Activated CD4-positive, alpha-beta T cell treated with anti-CD3 and anti-CD28 coated beads, Interleukin-2, amount 50 U/mL, for 4 hours (primary cell): ENCODE measurements at regions not wholly inside any gene's neighbourhood (a gene's known extent, or its start where the extent isn't known, plus 50 kb on each side); places are given as distances from the start of the nearest gene placed in this dataset.
"Not testable (repeated sequence)": the region's sequence is repeated elsewhere in the genome, so short reads cannot be mapped to it uniquely, and the experiment has no call there.

Experiments
- DNase-seq, 2 experiments: peaks; one replicate each; pipeline ENCODE4 v3.0.0-alpha.2; 2020

DNA sequence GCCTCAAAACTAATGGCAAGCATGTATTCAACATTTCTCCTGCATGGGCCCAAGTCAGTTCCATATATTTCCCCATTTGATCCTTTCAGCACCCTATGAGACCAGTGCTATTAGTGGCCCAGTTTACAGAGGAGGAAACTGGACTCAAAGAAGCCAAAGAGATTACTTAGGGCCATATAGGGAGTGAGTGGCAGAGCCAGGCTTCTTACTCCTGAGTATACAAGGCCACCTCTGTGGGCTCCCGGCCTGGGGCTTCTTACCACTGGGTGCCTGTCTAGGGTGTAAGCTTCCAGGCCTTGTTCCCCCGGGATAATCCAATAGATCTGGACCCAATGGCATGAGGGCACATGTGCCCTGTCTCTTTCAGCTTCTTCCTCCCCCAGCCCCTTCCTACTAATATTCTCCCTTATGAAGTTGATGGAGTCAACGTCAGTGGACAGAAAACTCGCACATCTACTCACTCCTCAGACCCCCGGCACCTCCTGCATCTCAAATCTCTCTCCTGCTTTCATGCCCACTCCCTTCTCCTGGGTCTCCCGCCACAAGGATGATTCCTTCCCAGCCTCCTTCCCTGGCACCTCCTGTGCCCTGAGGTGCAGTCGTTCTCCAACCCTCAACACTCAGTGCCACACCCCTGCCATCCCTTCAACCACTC lies 222.6 kb downstream of the ANAPC1 start:
- DNase-seq = no peak

DNA sequence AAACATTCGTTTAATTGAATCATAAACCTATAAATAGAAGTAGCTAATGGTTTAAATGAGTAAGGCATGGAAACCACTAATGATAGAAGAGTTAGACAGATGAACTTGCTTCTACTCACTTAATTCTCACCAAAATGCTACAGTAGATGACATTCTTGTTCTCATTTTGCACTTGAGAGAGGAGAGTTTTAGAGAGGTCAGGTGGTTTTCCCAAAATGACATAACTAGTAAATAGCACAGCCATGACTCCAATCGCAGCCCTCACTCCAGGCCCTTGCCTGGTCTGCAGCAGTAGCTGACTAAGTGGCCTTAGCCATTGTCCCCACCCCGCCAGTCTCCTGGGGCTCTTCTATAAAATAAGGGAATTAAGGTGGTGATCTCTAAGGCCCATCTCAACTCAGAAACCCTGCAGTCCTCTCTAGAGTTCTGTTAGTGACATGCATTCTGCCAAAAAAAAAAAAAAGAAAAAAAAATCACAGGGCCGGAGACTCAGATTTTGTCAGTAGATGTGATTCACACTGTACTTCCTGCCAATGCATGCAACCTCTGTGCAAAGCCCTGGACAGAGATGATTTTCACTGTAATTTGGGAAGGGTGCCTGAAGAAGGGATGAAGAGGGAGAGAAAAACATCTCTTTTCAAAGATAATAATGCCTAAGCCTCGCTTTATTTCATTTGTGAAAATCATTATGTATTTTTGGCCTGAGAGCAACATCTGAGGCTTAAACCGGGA lies 221.8 kb downstream of the ANAPC1 start:
- no peak for DNase-seq

GRCh38 chr2:111662771-111663470 lies 221.1 kb downstream of the ANAPC1 start:
- DNase-seq = no peak

GRCh38 chr2:111663471-111664274 lies 220.3 kb downstream of the ANAPC1 start:
- no peak for DNase-seq

DNA sequence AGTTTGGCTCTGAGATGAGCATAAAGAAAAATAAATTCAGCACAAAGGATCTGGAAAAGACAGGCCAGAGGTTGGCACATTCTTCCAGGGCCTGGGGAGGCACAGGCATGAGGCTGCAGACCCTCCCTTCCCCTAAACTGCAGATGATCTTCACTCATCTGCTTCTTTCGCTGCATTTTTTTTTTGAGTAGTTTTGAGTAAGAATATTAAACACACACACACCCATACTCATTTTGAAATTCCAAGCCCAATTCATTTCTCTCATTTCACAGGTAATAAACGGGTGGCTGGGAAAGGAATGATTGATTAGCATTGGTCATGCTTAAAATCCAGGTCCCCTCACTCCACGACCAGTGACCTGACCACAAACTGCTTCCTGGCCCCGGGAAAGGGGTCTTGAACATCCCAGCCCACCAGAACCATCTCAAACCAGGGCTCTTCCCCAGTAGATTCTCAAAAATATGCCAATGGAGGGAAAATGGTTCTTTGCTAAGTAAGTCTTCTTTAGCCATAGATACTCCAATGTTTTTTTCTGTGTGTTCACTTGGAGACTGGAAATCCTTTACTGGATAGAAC lies 219.6 kb downstream of the ANAPC1 start:
- DNase-seq = no peak

GRCh38 chr2:111665011-111665410 lies 219.0 kb downstream of the ANAPC1 start:
- DNase-seq = no peak

DNA sequence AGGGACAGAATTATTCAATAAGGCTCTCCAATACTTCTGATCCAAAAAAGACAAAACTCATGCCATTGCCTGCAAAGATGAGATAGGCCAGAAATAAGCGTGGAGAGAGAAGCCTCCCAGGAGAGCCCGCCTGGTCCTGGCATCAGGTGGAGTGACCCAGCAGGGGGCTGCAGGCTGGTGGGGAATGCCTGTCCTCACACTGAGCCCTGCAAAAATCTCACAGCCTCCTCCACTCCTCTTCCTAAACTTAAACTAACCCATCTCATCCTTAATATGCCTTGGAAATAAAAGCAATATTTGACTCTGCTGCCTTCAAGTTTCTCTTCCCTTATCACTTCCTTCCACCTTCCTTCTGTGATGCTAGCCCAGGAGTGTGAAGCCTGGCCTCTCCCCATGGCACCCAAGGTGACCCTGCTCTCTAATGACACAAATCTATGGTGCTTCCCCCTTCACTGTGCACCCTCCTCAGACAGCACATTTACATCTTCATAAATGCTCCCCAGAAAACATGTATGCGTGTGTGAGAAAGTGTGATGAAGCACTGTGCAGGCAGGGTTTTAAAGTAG lies 218.4 kb downstream of the ANAPC1 start:
- DNase-seq = no peak

DNA sequence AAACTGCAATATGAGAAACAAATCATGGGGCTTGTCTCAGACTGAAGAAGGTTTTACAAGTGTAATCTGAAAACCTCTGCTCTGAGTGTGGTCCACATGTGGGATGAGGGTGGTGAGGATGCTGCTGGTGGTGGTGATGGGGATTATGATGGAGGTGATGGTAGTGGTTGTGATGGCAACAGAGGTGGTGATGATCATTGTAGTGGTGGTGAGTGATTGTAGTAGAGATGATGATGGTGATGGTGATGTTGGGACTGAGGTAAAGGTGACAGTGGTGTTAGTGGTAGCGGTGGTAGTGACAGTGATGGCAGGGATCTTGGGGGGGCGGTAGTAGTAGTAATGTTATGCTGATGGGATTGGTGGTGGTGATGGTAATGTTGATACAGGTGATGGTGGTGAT lies 217.8 kb downstream of the ANAPC1 start:
- DNase-seq = no peak

- no peak for DNase-seq
Measured at GRCh38 chr2:111667001-111667400, 217.0 kb downstream of the ANAPC1 start.

DNA sequence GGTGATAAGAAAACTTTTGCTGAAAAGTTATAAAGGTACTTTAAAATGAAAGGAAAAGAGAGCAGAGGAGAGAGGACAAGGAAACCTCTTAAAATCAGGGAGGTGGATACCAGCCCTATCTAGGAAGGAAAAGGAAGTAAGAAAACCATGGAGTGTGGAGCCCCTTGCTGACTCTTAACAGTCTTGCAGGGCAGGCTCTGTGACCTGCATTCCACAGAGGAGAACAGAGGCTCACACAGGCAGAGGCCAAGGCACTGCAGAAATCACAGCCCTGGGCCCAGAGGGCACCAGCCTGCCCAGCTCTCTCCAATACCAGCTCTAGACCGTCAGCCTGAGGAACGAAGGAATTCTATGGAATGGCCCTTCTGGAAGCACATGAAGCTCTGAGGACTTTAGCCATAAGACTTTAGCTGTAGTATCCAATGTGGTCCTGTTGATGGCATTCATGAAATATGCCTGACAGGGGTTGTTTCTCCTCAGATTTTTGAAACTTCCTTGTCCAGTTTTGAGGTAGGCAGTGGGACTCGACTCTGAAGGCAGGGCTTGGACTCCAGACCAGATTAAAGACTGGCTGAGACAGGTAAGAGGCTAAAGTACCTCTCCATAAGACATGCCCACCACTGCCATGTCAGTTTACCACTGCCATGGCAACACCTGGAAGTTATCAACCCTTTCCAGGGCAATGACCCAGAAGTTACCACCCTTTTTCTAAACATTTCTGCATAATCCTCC lies 216.3 kb downstream of the ANAPC1 start:
- DNase-seq = no peak

DNA sequence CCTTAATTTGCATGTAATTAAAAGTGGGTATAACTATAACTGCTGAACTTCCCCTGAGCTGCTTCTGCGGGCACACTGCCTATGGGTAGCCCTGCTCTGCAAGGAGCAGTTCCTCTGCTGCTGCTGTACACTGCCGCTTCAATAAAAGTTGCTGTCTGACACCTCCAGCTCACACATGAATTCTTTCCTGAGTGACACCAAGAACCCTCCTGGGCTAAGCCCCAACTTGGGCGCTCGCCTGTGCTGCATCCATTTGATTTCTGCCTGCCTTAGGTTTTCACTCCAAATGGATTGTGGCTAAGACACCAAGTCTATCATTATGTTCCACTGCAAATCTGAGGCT lies 215.7 kb downstream of the ANAPC1 start:
- no peak for DNase-seq

DNA sequence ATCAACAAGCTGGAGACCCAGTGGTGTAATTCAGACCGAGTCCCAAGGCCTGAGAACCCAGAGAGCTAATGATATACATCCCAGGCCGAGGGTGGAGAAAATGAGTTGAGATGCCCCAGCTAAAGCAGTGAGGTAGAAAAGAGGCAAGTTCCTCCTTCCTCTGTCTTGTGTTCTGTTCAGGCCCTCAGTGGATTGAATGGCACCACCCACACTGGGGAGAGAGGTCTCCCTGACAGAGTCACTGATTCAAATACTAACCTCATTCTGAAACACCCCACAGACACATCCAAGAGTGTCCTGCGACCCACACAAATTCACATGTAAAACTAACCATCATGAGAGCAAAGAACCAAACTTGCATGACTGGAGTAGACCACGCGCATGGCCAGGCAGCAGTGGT lies 215.3 kb downstream of the ANAPC1 start:
- no peak for DNase-seq

- DNase-seq = no peak
Measured at GRCh38 chr2:111669928-111670695, 213.9 kb downstream of the ANAPC1 start.

- no peak for DNase-seq
Measured at GRCh38 chr2:111670776-111671175, 213.2 kb downstream of the ANAPC1 start.

DNA sequence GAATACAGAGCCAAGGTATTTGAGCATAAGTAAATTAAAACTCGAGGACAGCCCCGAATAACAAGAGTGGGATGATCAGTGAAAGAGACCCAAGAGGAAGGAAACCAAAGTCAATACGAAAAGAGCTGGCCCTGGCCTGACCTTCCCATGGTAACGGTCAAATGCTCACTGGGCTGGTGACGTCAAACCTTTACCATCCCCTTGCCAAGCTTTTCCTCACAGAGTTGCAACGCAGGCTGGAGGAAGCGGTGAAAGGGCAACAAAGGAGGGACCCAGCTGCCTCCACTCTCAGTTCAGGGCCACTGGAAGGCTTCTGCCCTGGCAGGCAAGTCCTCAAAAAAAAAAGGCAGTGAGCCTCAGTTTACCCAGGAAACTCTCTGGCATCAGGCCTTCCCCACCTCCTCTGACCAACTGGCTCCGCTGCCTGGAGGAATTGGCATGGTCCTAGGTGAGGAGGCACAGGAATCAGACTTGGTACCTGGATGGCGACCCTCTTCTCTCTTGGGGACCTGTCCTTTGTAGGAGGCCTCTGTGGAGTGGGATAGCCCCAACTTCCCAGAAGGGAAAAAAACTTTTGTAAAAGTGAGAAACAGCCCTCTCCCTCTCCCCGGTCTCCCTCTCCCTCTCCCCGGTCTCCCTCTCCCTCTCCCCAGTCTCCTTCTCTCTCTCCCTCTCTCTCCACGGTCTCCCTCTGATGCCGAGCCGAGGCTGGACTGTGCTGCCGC lies 212.4 kb downstream of the ANAPC1 start:
- DNase-seq = no peak

- DNase-seq = not testable (repeated sequence)
Measured at GRCh38 chr2:111672641-111673040, 211.4 kb downstream of the ANAPC1 start.

GRCh38 chr2:111673526-111673925 lies 210.5 kb downstream of the ANAPC1 start:
- DNase-seq = no peak

- DNase-seq = no peak
Measured at GRCh38 chr2:111675419-111676194, 208.4 kb downstream of the ANAPC1 start.

DNA sequence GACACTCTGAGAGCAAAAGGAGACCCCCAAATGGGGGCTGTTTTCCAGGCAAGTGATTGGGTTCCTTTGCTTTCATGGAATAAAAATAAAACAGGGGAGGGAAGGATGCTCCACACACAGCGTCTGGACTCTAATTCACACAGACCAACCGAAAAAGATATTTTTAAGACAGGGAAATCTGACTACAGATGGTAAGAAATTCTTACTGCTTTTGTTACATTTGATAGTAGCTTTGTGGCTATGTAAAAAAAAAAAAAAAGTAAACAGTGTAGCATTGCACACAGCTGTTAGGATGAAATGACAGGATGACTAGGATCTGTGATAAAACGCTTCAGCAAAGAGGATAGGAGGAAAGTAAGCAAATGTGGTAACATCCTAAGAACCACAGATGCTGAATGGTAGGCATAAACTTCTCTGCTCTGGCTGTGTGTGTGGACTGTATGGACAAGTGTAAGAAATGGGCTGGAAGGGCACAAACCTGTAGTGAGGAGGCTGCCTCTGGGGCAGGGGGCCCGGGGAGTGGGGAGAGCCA lies 207.6 kb downstream of the ANAPC1 start:
- DNase-seq = no peak
